Endothelial cell of umbilical vein (primary cell): ENCODE measurements at regions not wholly inside any gene's neighbourhood (a gene's known extent, or its start where the extent isn't known, plus 50 kb on each side); places are given as distances from the start of the nearest gene placed in this dataset.

ENCODE experiments used
- BruUV-seq: library from RNA; stranded (reverse); fragments of 400-500 nt; replicated peaks from 2 replicates; lab custom pipeline; 2021; lab: Mats Ljungman, UMichigan
- CTCF ChIA-PET: fragments of 300-600, 350-600 bp; sonication (Branson Sonifier 250); formaldehyde crosslinking; loops from one replicate; lab custom pipeline; 2021; ENCODE audit warnings: antibody characterized with exemption, inconsistent platforms; lab: Charles Lee
- POLR2A ChIA-PET: fragments of 300-600, 350-600 bp; sonication (Branson Sonifier 250); formaldehyde crosslinking; loops from one replicate; lab custom pipeline; 2021; ENCODE audit warnings: antibody characterized with exemption, inconsistent platforms; lab: Charles Lee
- DNase-seq: peaks from one replicate; pipeline ENCODE4 v3.0.0-alpha.2; 2011; ENCODE audit warnings: low read depth, low spot score
- FAIRE-seq: peaks from 2 replicates; lab custom pipeline; 2011; peaks lifted over from hg19 to GRCh38; lab: Jason Lieb, UNC
- H2AFZ ChIP-seq: 2 replicates; pipeline ENCODE4 v1.6.0; 2012; ENCODE audit warnings: low read depth, low read length, control low read depth, inconsistent platforms
- H3K27ac ChIP-seq: 2 replicates; pipeline ENCODE4 v1.5.1; 2011; ENCODE audit warnings: low read depth, mild to moderate bottlenecking, control low read depth, low read length, moderate library complexity; ENCODE audit not compliant: insufficient read depth
- H3K27me3 ChIP-seq, 2 experiments: 2 replicates each; pipeline versions ENCODE4 v1.6.0 to v1.6.1; 2011; ENCODE audit warnings: low read length in 2 of 2, mixed read lengths in 1 of 2; ENCODE audit not compliant: control insufficient read depth in 2 of 2, insufficient read depth in 2 of 2
- H3K36me3 ChIP-seq, 2 experiments: 2 replicates in 1 of 2; 3 replicates in 1 of 2; pipeline ENCODE4 v1.5.1; 2011; ENCODE audit warnings: low read length in 2 of 2, mild to moderate bottlenecking in 1 of 2, moderate library complexity in 1 of 2; ENCODE audit not compliant: control insufficient read depth in 2 of 2, insufficient read depth in 2 of 2; ENCODE audit errors: extremely low read depth in 1 of 2
- H3K4me1 ChIP-seq: 3 replicates; pipeline ENCODE4 v1.5.1; 2011; ENCODE audit warnings: mild to moderate bottlenecking, low read length; ENCODE audit not compliant: control insufficient read depth, insufficient read depth; ENCODE audit errors: extremely low read depth
- H3K4me2 ChIP-seq: 2 replicates; pipeline ENCODE4 v1.6.1; 2011; ENCODE audit warnings: low read length, control low read depth, mixed read lengths; ENCODE audit not compliant: insufficient read depth
- H3K4me3 ChIP-seq, 3 experiments: fragments of 200-600 bp in 1 of 3; sonication (generic), shearing (Covaris generic) in 1 of 3; replicated peaks in 1 of 3; 2 replicates each; pipeline ENCODE4 v1.5.1; 2011 to 2016; ENCODE audit warnings: control low read depth in 3 of 3, low read length in 3 of 3, mild to moderate bottlenecking in 2 of 3, inconsistent platforms in 1 of 3, low read depth in 1 of 3, moderate library complexity in 1 of 3; ENCODE audit not compliant: insufficient read depth in 1 of 3
- H3K79me2 ChIP-seq: 2 replicates; pipeline ENCODE4 v1.6.0; 2012; ENCODE audit warnings: low read length, inconsistent platforms; ENCODE audit not compliant: control insufficient read depth, insufficient read depth
- H3K9ac ChIP-seq: replicated peaks from 2 replicates; pipeline ENCODE3; 2011; ENCODE audit warnings: low read length, control low read depth; ENCODE audit not compliant: insufficient read depth; ENCODE audit errors: extremely low read depth
- H3K9me1 ChIP-seq: replicated peaks from 3 replicates; pipeline ENCODE4 v1.6.0; 2011; ENCODE audit warnings: mild to moderate bottlenecking, low read length; ENCODE audit not compliant: control insufficient read depth, insufficient read depth; ENCODE audit errors: extremely low read depth
- H3K9me3 ChIP-seq: replicated peaks from 2 replicates; pipeline ENCODE4 v1.5.1; 2012; ENCODE audit warnings: low read length, inconsistent platforms; ENCODE audit not compliant: control insufficient read depth, insufficient read depth
- H4K20me1 ChIP-seq: replicated peaks from 2 replicates; pipeline ENCODE3; 2011; ENCODE audit warnings: mild to moderate bottlenecking, low read length; ENCODE audit not compliant: control insufficient read depth, insufficient read depth; ENCODE audit errors: extremely low read depth
- EZH2 ChIP-seq: IDR thresholded peaks from 2 replicates; pipeline ENCODE4 v1.6.1; 2012; ENCODE audit warnings: borderline replicate concordance, low read depth, mild to moderate bottlenecking, moderate library complexity, low read length, inconsistent platforms; ENCODE audit not compliant: severe bottlenecking
- FOS ChIP-seq: IDR thresholded peaks from 2 replicates; pipeline ENCODE4 v1.6.1; 2011; ENCODE audit warnings: mild to moderate bottlenecking, low read length, moderate library complexity, borderline replicate concordance; ENCODE audit not compliant: insufficient read depth
- GATA2 ChIP-seq: IDR thresholded peaks from 2 replicates; pipeline ENCODE4 v1.7.0; 2011; ENCODE audit warnings: low read depth, mild to moderate bottlenecking, moderate library complexity, mixed read lengths, low read length; ENCODE audit not compliant: insufficient read length, insufficient read depth
- JUN ChIP-seq: IDR thresholded peaks from 2 replicates; pipeline ENCODE4 v1.6.1; 2011; ENCODE audit warnings: borderline replicate concordance, low read depth; ENCODE audit not compliant: insufficient read length, insufficient read depth
- MYC ChIP-seq: IDR thresholded peaks from one replicate; pipeline ENCODE4 v1.6.1; 2011; ENCODE audit warnings: mild to moderate bottlenecking, low read depth, low read length
- POLR2A ChIP-seq: IDR thresholded peaks from 2 replicates; pipeline ENCODE4 v1.6.1; 2012; ENCODE audit warnings: low read depth, mild to moderate bottlenecking, control low read depth, low read length
- POLR2AphosphoS5 ChIP-seq: IDR thresholded peaks from 2 replicates; pipeline ENCODE4 v1.6.1; 2012; ENCODE audit warnings: low read depth, mild to moderate bottlenecking, control low read depth, low read length, moderate library complexity; ENCODE audit not compliant: insufficient read depth
- dilution Hi-C: fragments of 300-500 bp; cut with MboI; formaldehyde crosslinking; loops from one replicate; pipeline ENCODE4 v1.15.0; 2019; ENCODE audit warnings: low sequenced_read_pairs; ENCODE audit not compliant: extremely low pct_ligation_motif_present
- intact Hi-C: fragments of 100-400 bp; cut with micrococcal nuclease; formaldehyde crosslinking; loops from one replicate; pipeline ENCODE4 v1.10.0; 2022
- TF ChIP-seq, protein P1 (sequence below), 2 donors: IDR thresholded peaks; 1 replicate in 1 of 2; 2 replicates in 1 of 2; pipeline ENCODE4 v1.5.1; 2011; ENCODE audit warnings: low read length in 2 of 2, mild to moderate bottlenecking in 2 of 2, moderate library complexity in 2 of 2, control low read depth in 1 of 2, inconsistent platforms in 1 of 2, low read depth in 1 of 2; ENCODE audit not compliant: insufficient read depth in 1 of 2; ENCODE audit errors: extremely low read depth in 1 of 2
- TF ChIP-seq, protein P2 (sequence below): IDR thresholded peaks from 2 replicates; pipeline ENCODE4 v1.6.1; 2011; ENCODE audit not compliant: insufficient read depth, insufficient read length

DNA sequence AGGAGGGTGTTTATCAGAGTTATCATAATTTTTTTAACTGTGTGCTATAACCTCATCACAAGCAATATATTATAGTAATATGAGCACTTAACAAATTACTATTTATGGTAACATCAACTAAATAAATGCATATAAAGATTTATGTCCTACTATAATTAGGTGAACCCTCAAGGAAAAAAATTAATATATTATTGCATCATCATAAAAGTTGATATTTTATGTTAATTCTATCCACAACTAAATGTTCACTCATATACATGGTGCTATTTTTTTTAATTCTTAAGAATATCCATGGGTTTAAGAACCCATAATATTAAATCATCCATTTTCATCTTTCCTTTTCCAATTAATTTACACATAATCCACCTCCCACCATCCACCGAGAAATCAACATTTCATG is 506.0 kb upstream of the USP15 start:
- H3K27ac ChIP-seq: no peak overlapping the region
- H3K9me1 ChIP-seq: no peaks in the 10 kb centered on the region
- no peak overlapping the region for H3K9ac ChIP-seq
- no peaks in the 10 kb centered on the region for H3K9me3 ChIP-seq
- FAIRE-seq (no peak), DNase-seq (no peak)
- no peak overlapping the region for H3K4me3 ChIP-seq
- POLR2A ChIA-PET: no interaction called here
- no peaks in the 10 kb centered on the region for H3K79me2 ChIP-seq
- no TSS peak for BruUV-seq
- H3K4me2 ChIP-seq: no peak overlapping the region
- intact Hi-C loops (no loop called here), dilution Hi-C loops (no loop called here)
- CTCF ChIA-PET: no interaction called here
- TF ChIP-seq, protein P1, sequence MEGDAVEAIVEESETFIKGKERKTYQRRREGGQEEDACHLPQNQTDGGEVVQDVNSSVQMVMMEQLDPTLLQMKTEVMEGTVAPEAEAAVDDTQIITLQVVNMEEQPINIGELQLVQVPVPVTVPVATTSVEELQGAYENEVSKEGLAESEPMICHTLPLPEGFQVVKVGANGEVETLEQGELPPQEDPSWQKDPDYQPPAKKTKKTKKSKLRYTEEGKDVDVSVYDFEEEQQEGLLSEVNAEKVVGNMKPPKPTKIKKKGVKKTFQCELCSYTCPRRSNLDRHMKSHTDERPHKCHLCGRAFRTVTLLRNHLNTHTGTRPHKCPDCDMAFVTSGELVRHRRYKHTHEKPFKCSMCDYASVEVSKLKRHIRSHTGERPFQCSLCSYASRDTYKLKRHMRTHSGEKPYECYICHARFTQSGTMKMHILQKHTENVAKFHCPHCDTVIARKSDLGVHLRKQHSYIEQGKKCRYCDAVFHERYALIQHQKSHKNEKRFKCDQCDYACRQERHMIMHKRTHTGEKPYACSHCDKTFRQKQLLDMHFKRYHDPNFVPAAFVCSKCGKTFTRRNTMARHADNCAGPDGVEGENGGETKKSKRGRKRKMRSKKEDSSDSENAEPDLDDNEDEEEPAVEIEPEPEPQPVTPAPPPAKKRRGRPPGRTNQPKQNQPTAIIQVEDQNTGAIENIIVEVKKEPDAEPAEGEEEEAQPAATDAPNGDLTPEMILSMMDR (IDR thresholded peaks at IDR 0.05; ENCODE audit: extremely low read depth in 1 of 2, insufficient read depth in 1 of 2, low read depth in 1 of 2, low read length in 2 of 2): no peak
- no peak for TF ChIP-seq JUN
- TF ChIP-seq GATA2: no peak
- no peak for TF ChIP-seq MYC
- TF ChIP-seq POLR2A: no peak
- no peak for TF ChIP-seq FOS
- TF ChIP-seq, protein P2, sequence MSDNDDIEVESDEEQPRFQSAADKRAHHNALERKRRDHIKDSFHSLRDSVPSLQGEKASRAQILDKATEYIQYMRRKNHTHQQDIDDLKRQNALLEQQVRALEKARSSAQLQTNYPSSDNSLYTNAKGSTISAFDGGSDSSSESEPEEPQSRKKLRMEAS: no peak
- no peak for TF ChIP-seq EZH2
- TF ChIP-seq POLR2AphosphoS5: no peak
- H3K4me1 ChIP-seq: no peaks in the 10 kb centered on the region
- H2AFZ ChIP-seq: no peak overlapping the region
- H4K20me1 ChIP-seq: no peaks in the 10 kb centered on the region
- no peaks in the 10 kb centered on the region for H3K27me3 ChIP-seq
- no peaks in the 10 kb centered on the region for H3K36me3 ChIP-seq
